Keratinocyte (primary cell): ENCODE measurements at regions not wholly inside any gene's neighbourhood (a gene's known extent, or its start where the extent isn't known, plus 50 kb on each side); places are given as distances from the start of the nearest gene placed in this dataset.

Source experiments
- DNase-seq: peaks from one replicate; pipeline ENCODE4 v3.0.0-alpha.2; 2011; ENCODE audit warnings: low read depth, missing footprints, low spot score
- FAIRE-seq: peaks from 2 replicates; lab custom pipeline; 2011; peaks lifted over from hg19 to GRCh38; lab: Jason Lieb, UNC
- H2AFZ ChIP-seq: 2 replicates; pipeline ENCODE4 v1.6.0; 2012; ENCODE audit warnings: low read length, control low read depth, inconsistent platforms; ENCODE audit not compliant: control insufficient read depth
- H3K27ac ChIP-seq: 2 replicates; pipeline ENCODE4 v1.5.1; 2011; ENCODE audit warnings: low read length; ENCODE audit not compliant: control insufficient read depth, insufficient read depth
- H3K27me3 ChIP-seq: 3 replicates; pipeline ENCODE4 v1.6.0; 2011; ENCODE audit warnings: low read length; ENCODE audit not compliant: control insufficient read depth, insufficient read depth; ENCODE audit errors: extremely low read depth
- H3K36me3 ChIP-seq, 2 experiments: 2 replicates in 1 of 2; 3 replicates in 1 of 2; pipeline ENCODE4 v1.5.1; 2011; ENCODE audit warnings: low read length in 2 of 2, mild to moderate bottlenecking in 1 of 2; ENCODE audit not compliant: control insufficient read depth in 2 of 2, insufficient read depth in 2 of 2; ENCODE audit errors: extremely low read depth in 1 of 2
- H3K4me1 ChIP-seq: 3 replicates; pipeline ENCODE4 v1.5.1; 2011; ENCODE audit warnings: low read length; ENCODE audit not compliant: control insufficient read depth, insufficient read depth; ENCODE audit errors: extremely low read depth
- H3K4me2 ChIP-seq: 3 replicates; pipeline ENCODE4 v1.6.0; 2011; ENCODE audit warnings: low read depth, low read length; ENCODE audit not compliant: control insufficient read depth, insufficient read depth; ENCODE audit errors: extremely low read depth
- H3K4me3 ChIP-seq, 3 experiments: fragments of 200-600 bp in 1 of 3; sonication (generic) in 1 of 3; 2 replicates in 2 of 3; 3 replicates in 1 of 3; pipeline ENCODE4 v1.5.1; 2011 to 2016; ENCODE audit warnings: low read length in 3 of 3, mild to moderate bottlenecking in 3 of 3, control low read depth in 2 of 3, inconsistent platforms in 1 of 3, low read depth in 1 of 3, mixed read lengths in 1 of 3, mixed run types in 1 of 3, moderate library complexity in 1 of 3; ENCODE audit not compliant: control insufficient read depth in 2 of 3, insufficient read depth in 2 of 3; ENCODE audit errors: extremely low read depth in 1 of 3
- H3K79me2 ChIP-seq: 2 replicates; pipeline ENCODE4 v1.6.0; 2012; ENCODE audit warnings: low read length; ENCODE audit not compliant: control insufficient read depth, insufficient read depth
- H3K9ac ChIP-seq: 3 replicates; pipeline ENCODE4 v1.6.0; 2011; ENCODE audit warnings: low read length; ENCODE audit not compliant: control insufficient read depth, insufficient read depth; ENCODE audit errors: extremely low read depth
- H3K9me1 ChIP-seq: 3 replicates; pipeline ENCODE4 v1.6.0; 2011; ENCODE audit warnings: low read length; ENCODE audit not compliant: control insufficient read depth, insufficient read depth; ENCODE audit errors: extremely low read depth
- H3K9me3 ChIP-seq: 2 replicates; pipeline ENCODE4 v1.5.1; 2012; ENCODE audit warnings: low read depth, low read length; ENCODE audit not compliant: control insufficient read depth
- H4K20me1 ChIP-seq: 3 replicates; pipeline ENCODE4 v1.6.0; 2011; ENCODE audit warnings: low read length; ENCODE audit not compliant: control insufficient read depth, insufficient read depth; ENCODE audit errors: extremely low read depth
- CTCF ChIP-seq, 3 experiments: IDR thresholded peaks in 1 of 3; conservative IDR thresholded peaks in 1 of 3; optimal IDR thresholded peaks in 1 of 3; 2 replicates in 2 of 3; 3 replicates in 1 of 3; pipeline versions ENCODE3 to v1.5.1; 2011; ENCODE audit warnings: low read length in 3 of 3, mild to moderate bottlenecking in 3 of 3, moderate library complexity in 2 of 3, control low read depth in 1 of 3, inconsistent platforms in 1 of 3; ENCODE audit not compliant: insufficient read depth in 2 of 3; ENCODE audit errors: extremely low read depth in 1 of 3
- EZH2 ChIP-seq: IDR thresholded peaks from one replicate; pipeline ENCODE4 v1.6.1; 2012; ENCODE audit warnings: inconsistent platforms, mild to moderate bottlenecking, low read length, moderate library complexity
- dilution Hi-C: fragments of 300-500 bp; cut with MboI; formaldehyde crosslinking; loops from one replicate; pipeline ENCODE4 v1.7.0; 2020; ENCODE audit warnings: low sequenced_read_pairs; ENCODE audit not compliant: extremely low pct_ligation_motif_present

GRCh38 chr18:54013452-54013851 is 211.0 kb downstream of the MBD2 start:
- H3K4me2 ChIP-seq, result no peak overlapping the region
- no peak for DNase-seq
- H3K27ac ChIP-seq, result no peak overlapping the region
- dilution Hi-C loops, result no loop called here
- no peak for FAIRE-seq
- H3K79me2 ChIP-seq, result no peaks in the 10 kb centered on the region
- no peak overlapping the region for H3K4me3 ChIP-seq
- no peaks in the 10 kb centered on the region for H3K9me3 ChIP-seq
- no peaks in the 10 kb centered on the region for H3K36me3 ChIP-seq
- H3K9ac ChIP-seq, result no peak overlapping the region
- no peaks in the 10 kb centered on the region for H4K20me1 ChIP-seq
- no peak overlapping the region for H2AFZ ChIP-seq
- H3K4me1 ChIP-seq, result no peaks in the 10 kb centered on the region
- TF ChIP-seq EZH2, result no peak
- TF ChIP-seq CTCF (optimal IDR thresholded peaks at IDR 0.05 in 1 of 3, IDR thresholded peaks at IDR 0.05 in 1 of 3, conservative IDR thresholded peaks at IDR 0.05 in 1 of 3; ENCODE audit: extremely low read depth in 1 of 3, insufficient read depth in 2 of 3, low read length in 3 of 3), result no peak
- no peaks in the 10 kb centered on the region for H3K27me3 ChIP-seq
- H3K9me1 ChIP-seq, result no peaks in the 10 kb centered on the region

GRCh38 chr18:54004828-54005227 is 219.6 kb downstream of the MBD2 start:
- no peak overlapping the region for H3K4me2 ChIP-seq
- no peaks in the 10 kb centered on the region for H4K20me1 ChIP-seq
- no peak for DNase-seq
- H3K9ac ChIP-seq, result no peak overlapping the region
- H3K4me3 ChIP-seq, result no peak overlapping the region
- no peak overlapping the region for H2AFZ ChIP-seq
- H3K4me1 ChIP-seq, result no peaks in the 10 kb centered on the region
- H3K9me3 ChIP-seq, result no peaks in the 10 kb centered on the region
- H3K27me3 ChIP-seq, result no peaks in the 10 kb centered on the region
- H3K9me1 ChIP-seq, result no peaks in the 10 kb centered on the region
- H3K27ac ChIP-seq, result no peak overlapping the region
- no peak for FAIRE-seq
- no peak for TF ChIP-seq EZH2
- TF ChIP-seq CTCF (optimal IDR thresholded peaks at IDR 0.05 in 1 of 3, IDR thresholded peaks at IDR 0.05 in 1 of 3, conservative IDR thresholded peaks at IDR 0.05 in 1 of 3; ENCODE audit: extremely low read depth in 1 of 3, insufficient read depth in 2 of 3, low read length in 3 of 3), result peak in 1 of 3 experiments; percentile 24
- no peaks in the 10 kb centered on the region for H3K79me2 ChIP-seq
- dilution Hi-C loops, result no loop called here
- H3K36me3 ChIP-seq, result no peaks in the 10 kb centered on the region
